ENCODE measurements at regions not wholly inside any gene's neighbourhood (a gene's known extent, or its start where the extent isn't known, plus 50 kb on each side); places are given as distances from the start of the nearest gene placed in this dataset.

GRCh38 chr6:11875325-11876109, 96.9 kb upstream of the ADTRP start:
- TF ChIP-seq POLR2A (IDR thresholded peaks at IDR 0.05), result no peak
- no peak for TF ChIP-seq CTCF (IDR thresholded peaks at IDR 0.05)

All from esophagus squamous epithelium (tissue), 4 donors.